GM18873 (cell line): ENCODE measurements at regions not wholly inside any gene's neighbourhood (a gene's known extent, or its start where the extent isn't known, plus 50 kb on each side); places are given as distances from the start of the nearest gene placed in this dataset.
"Not testable (repeated sequence)": the region's sequence is repeated elsewhere in the genome, so short reads cannot be mapped to it uniquely, and the experiment has no call there.

Experiments used
- ATAC-seq: cut with Tn5 transposase; IDR thresholded peaks from one replicate; pipeline ENCODE4 v1.9.1; 2021; ENCODE audit warnings: mild to moderate bottlenecking, moderate library complexity, moderate number of reproducible peaks; ENCODE audit not compliant: unreplicated experiment, low FRiP score

GRCh38 chr2:89198026-89198425 lies 506.6 kb downstream of the RPIA start:
- ATAC-seq = not testable (repeated sequence)

GRCh38 chr2:89199453-89200246 lies 508.2 kb downstream of the RPIA start:
- not testable (repeated sequence) for ATAC-seq

GRCh38 chr2:89200247-89200527 lies 508.7 kb downstream of the RPIA start:
- ATAC-seq = not testable (repeated sequence)

GRCh38 chr2:89202518-89202917 lies 511.0 kb downstream of the RPIA start:
- ATAC-seq = not testable (repeated sequence)

- not testable (repeated sequence) for ATAC-seq
Measured at GRCh38 chr2:89205153-89205552, 513.7 kb downstream of the RPIA start.

- not testable (repeated sequence) for ATAC-seq
Measured at GRCh38 chr2:89208144-89208932, 516.9 kb downstream of the RPIA start.

DNA sequence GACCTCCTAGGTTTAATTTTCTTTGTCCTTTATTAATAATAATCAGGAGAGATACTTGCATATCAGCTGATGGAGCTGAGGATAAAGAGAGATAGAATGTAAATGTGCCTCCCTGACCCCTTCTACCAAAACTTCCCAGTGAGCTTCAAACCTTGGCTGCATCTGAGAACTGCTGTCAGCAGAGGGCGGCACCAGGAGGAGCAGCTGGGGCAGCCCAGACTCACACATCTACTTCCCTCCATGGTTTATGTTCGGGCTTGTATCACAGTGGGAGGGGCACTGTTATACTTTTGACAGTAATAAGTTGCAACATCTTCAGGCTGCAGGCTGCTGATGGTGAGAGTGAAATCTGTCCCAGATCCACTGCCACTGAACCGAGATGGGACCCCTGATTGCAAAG lies 521.7 kb downstream of the RPIA start:
- not testable (repeated sequence) for ATAC-seq

GRCh38 chr2:89213811-89214210 lies 522.3 kb downstream of the RPIA start:
- peak; percentile 52 for ATAC-seq

- ATAC-seq = not testable (repeated sequence)
Measured at GRCh38 chr2:89221474-89221873, 530.0 kb downstream of the RPIA start.

GRCh38 chr2:89222063-89222732 lies 530.7 kb downstream of the RPIA start:
- not testable (repeated sequence) for ATAC-seq

DNA sequence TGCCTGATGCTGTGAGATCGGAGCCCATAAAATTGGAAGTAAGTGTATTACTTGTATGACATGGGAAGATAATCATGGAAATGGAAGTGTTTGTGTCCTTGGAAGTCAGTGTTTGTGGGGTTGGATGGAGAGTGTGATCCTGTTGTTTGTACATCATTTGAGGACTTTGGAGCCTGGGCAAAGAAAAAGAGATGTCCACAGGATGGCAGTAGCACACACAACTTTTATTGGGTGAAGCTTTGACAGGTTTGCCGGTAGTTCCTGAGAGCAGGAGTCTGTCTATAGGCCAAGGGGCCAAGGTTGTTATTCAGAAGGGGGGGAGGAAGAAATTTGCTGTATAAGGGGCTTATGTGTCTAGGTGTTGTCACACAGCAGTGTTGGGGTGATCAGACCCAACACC lies 533.3 kb downstream of the RPIA start:
- not testable (repeated sequence) for ATAC-seq

GRCh38 chr2:89229979-89230378 lies 538.5 kb downstream of the RPIA start:
- not testable (repeated sequence) for ATAC-seq

- ATAC-seq = not testable (repeated sequence)
Measured at GRCh38 chr2:89231241-89231640, 539.8 kb downstream of the RPIA start.

DNA sequence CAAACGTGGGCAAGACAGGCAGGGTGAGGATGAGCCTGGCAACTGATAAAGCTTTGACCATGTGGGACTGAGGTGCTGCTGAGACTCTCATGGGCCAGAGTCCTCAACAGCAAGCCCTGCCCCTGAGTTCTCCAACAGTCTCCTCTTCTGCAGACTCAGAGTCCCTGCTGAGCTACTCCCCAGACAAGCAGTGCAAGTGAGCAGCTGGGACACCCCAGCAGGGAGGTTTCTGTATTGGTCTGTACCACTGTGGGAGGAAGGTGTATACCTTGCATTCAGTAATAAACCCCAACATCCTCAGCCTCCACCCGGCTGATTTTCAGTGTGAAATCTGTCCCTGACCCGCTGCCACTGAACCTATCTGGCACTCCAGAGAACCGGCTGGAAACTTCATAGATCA lies 542.5 kb downstream of the RPIA start:
- not testable (repeated sequence) for ATAC-seq

DNA sequence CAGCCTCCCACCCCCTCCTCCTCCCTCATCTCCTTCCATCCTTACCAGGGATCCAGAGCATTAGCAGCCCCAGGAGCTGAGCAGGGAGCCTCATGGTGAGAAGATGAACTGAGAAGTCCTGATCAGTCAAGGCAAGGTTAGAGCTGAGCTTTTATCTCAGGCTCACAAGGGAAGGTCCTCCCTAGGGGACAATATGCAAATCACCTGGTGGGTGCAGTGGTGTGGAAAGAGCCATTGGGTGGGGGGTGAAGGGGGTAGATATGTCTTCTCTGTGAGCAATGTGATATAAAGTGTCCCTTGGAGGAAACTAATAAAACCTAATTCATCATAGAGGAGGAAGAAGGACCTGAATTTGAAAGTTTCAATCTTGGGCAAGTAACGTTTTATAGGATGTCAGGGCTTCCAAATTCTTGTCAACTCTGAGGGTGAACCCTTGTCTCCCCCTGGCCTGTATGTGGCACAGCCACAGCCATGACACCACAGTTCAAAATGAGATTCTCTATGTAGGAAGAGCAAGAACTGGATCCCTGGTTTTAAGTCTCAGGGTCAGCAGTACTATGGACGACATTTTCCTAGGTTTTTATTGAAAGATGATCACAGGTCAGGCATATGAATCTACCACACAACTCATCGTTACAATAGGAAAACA lies 543.5 kb downstream of the RPIA start:
- not testable (repeated sequence) for ATAC-seq

DNA sequence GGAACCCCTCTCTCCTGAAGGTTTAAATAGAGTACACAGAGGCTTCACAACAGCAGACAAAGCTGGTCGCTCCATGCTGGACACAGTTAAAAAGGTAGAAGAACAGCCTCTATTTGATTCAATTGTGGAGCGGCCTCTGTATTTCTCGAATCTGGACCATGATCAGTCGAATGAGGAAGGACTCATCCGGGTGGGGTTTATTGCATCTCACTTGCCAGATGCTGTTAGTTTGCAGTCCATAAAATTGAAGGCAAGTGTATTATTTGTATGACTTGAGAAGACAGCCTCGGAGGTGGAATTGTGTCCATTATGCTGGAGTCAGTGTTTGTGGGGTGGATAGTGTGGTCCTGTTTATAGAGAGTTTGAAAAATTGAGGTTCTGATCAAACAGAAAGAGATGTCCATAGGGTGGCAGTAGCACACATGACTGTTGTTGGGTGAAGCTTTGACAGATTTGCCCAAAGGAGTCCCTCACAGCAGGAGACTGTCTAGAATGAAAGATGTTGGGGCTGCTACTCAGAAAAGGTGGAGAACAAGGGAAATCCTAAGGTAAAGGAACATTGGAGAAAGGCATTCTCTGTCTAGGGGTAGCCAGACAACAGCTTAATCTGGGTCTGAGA lies 545.5 kb downstream of the RPIA start:
- ATAC-seq = not testable (repeated sequence)

GRCh38 chr2:89237783-89238182 lies 546.3 kb downstream of the RPIA start:
- not testable (repeated sequence) for ATAC-seq

- peak; percentile 91 for ATAC-seq
Measured at GRCh38 chr2:89243114-89243700, 551.7 kb downstream of the RPIA start.

DNA sequence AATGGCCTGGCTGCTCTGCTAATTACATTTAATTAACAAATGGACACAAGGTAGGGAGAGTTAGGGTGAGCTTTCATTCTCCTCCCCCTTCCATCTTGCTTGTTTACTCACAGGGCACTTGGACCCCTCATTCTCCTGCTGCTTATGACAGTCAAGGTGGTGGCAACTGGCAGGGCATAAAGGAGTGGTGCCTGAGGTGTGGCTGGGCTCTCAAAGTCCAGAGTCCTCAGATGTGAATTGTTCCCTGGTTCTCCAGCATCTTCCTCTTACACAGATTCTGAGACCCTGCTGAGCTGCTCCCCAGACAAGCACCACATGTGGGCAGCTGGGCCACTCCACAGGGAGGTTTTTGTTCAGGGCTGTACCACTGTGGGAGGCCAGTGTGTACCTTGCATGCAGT lies 552.9 kb downstream of the RPIA start:
- not testable (repeated sequence) for ATAC-seq

DNA sequence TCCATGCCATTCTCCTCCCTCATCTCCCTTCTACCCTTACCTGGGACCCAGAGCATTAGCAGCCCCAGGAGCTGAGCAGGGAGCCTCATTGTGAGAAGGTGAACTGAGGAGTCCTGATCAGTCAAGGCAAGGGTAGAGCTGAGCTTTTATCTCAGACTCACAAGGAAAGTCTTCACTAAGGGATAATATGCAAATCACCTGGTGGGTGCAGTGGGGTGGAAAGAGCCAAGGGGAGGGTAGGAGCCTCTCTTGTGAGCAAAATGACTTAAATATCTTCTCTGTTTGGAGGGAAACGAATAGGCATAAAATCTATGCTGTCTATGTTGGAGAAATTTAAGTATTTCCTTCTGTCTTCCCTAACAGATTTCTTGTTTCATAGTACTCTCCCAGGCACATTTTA lies 554.0 kb downstream of the RPIA start:
- not testable (repeated sequence) for ATAC-seq
